ENCODE measurements at regions not wholly inside any gene's neighbourhood (a gene's known extent, or its start where the extent isn't known, plus 50 kb on each side); places are given as distances from the start of the nearest gene placed in this dataset.
"Not testable (repeated sequence)": the region's sequence is repeated elsewhere in the genome, so short reads cannot be mapped to it uniquely, and the experiment has no call there.

- H3K27me3 ChIP-seq: no peaks in the 10 kb centered on the region
- no peaks in the 10 kb centered on the region for H3K4me1 ChIP-seq
- no peak for DNase-seq (ENCODE audit: low spot score)
- H3K27ac ChIP-seq: no peak overlapping the region
- peaks cover 0 to 23% of the 10 kb centered on the region in 2 donors for H3K9me3 ChIP-seq
- no peaks in the 10 kb centered on the region for H3K36me3 ChIP-seq
- no peak overlapping the region for H3K4me3 ChIP-seq
- no peak for TF ChIP-seq CTCF (IDR thresholded peaks at IDR 0.05)
These were observed 177.5 kb downstream of the MTCL1 start for GRCh38 chr18:8882632-8883408.

- TF ChIP-seq CTCF (IDR thresholded peaks at IDR 0.05): no peak
- H3K36me3 ChIP-seq: no peaks in the 10 kb centered on the region
- no peak for DNase-seq (ENCODE audit: low spot score)
- H3K4me1 ChIP-seq: no peaks in the 10 kb centered on the region
- H3K27ac ChIP-seq: no peak overlapping the region
- no peak overlapping the region for H3K4me3 ChIP-seq
- H3K9me3 ChIP-seq: peaks cover 0 to 23% of the 10 kb centered on the region in 2 donors
- H3K27me3 ChIP-seq: no peaks in the 10 kb centered on the region
These were observed 178.0 kb downstream of the MTCL1 start for GRCh38 chr18:8883409-8883668.

GRCh38 chr18:8887877-8888276 is 182.5 kb downstream of the MTCL1 start:
- H3K9me3 ChIP-seq: peaks cover 0 to 10% of the 10 kb centered on the region in 2 donors
- DNase-seq (ENCODE audit: low spot score): not testable (repeated sequence)

GRCh38 chr18:8889489-8889888 is 184.1 kb downstream of the MTCL1 start:
- no peak for TF ChIP-seq CTCF (IDR thresholded peaks at IDR 0.05)
- no peaks in the 10 kb centered on the region for H3K36me3 ChIP-seq
- no peaks in the 10 kb centered on the region for H3K4me1 ChIP-seq
- no peak overlapping the region for H3K4me3 ChIP-seq
- no peaks in the 10 kb centered on the region for H3K27me3 ChIP-seq
- DNase-seq (ENCODE audit: low spot score): no peak
- H3K27ac ChIP-seq: no peak overlapping the region
- H3K9me3 ChIP-seq: no peaks in the 10 kb centered on the region

More at GRCh38 chr18:8887877-8888276, 182.5 kb downstream of the MTCL1 start:
- H3K27ac ChIP-seq, H3K36me3 ChIP-seq, H3K27me3 ChIP-seq, H3K4me1 ChIP-seq, H3K4me3 ChIP-seq: not testable (repeated sequence)

- H3K4me1 ChIP-seq; H3K4me3 ChIP-seq; H3K27ac ChIP-seq; H3K36me3 ChIP-seq; H3K9me3 ChIP-seq; H3K27me3 ChIP-seq; DNase-seq (ENCODE audit: low spot score): not testable (repeated sequence)
These were observed 185.1 kb downstream of the MTCL1 start for GRCh38 chr18:8890503-8890902.

GRCh38 chr18:8890957-8891464 is 185.7 kb downstream of the MTCL1 start:
- Histone ChIP-seq H3K27ac (no peak overlapping the region), H3K36me3 (no peaks in the 10 kb centered on the region), H3K9me3 (no peaks in the 10 kb centered on the region), H3K4me3 (no peak overlapping the region), H3K27me3 (no peaks in the 10 kb centered on the region), H3K4me1 (no peaks in the 10 kb centered on the region)
- no peak for DNase-seq (ENCODE audit: low spot score)
- TF ChIP-seq CTCF (IDR thresholded peaks at IDR 0.05): no peak

GRCh38 chr18:8893221-8893620 is 187.9 kb downstream of the MTCL1 start:
- no peak for TF ChIP-seq CTCF (IDR thresholded peaks at IDR 0.05)
- no peaks in the 10 kb centered on the region for H3K36me3 ChIP-seq
- H3K4me3 ChIP-seq: no peak overlapping the region
- H3K9me3 ChIP-seq: no peaks in the 10 kb centered on the region
- DNase-seq (ENCODE audit: low spot score): no peak
- no peak overlapping the region for H3K27ac ChIP-seq
- H3K27me3 ChIP-seq: no peaks in the 10 kb centered on the region
- H3K4me1 ChIP-seq: no peaks in the 10 kb centered on the region
